ENCODE measurements at regions not wholly inside any gene's neighbourhood (a gene's known extent, or its start where the extent isn't known, plus 50 kb on each side); places are given as distances from the start of the nearest gene placed in this dataset.

- TF ChIP-seq ZNF529 (tag by site-specific recombination; IDR thresholded peaks at IDR 0.05; ENCODE audit: insufficient replicate concordance), result no peak
- TF ChIP-seq ZNF24 (tag by site-specific recombination; IDR thresholded peaks at IDR 0.05), result no peak
These were observed 268.2 kb downstream of the TENT5A start (continued) for GRCh38 chr6:81484251-81484650.

DNA sequence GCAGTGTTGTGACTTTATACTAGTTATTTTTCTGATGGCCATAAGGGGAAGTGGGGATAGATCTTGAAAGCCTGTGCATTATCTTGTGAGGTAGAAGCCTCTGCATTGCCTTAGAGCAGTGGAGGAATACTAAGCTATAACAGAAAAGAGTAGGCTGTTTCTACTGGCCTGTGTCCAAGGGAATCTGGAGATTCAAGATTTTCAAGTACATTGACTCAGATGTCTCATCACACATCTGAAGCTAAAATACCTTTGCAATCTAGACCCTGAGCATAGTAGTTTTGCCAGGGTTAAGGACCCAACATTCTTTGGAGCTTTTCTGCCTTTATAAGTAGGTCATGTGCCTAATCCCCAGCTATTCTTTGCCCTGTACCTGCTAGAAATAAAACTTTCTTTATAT, 272.3 kb downstream of the TENT5A start:
- TF ChIP-seq ZNF585B (tag by site-specific recombination; IDR thresholded peaks at IDR 0.05), result no peak
- no peak for TF ChIP-seq ZFP69B (tag by site-specific recombination; IDR thresholded peaks at IDR 0.05)
- no peak for TF ChIP-seq YY2 (tag by site-specific recombination; IDR thresholded peaks at IDR 0.05)
- TF ChIP-seq ZNF626 (tag by site-specific recombination; IDR thresholded peaks at IDR 0.05), result no peak
- TF ChIP-seq ZNF132 (tag by site-specific recombination; IDR thresholded peaks at IDR 0.05; ENCODE audit: borderline replicate concordance), result no peak
- TF ChIP-seq KLF17 (tag by site-specific recombination; IDR thresholded peaks at IDR 0.05), result no peak
- no peak for TF ChIP-seq ZNF621 (tag by site-specific recombination; IDR thresholded peaks at IDR 0.05)
- no peak for TF ChIP-seq ZBTB20 (tag by site-specific recombination; IDR thresholded peaks at IDR 0.05)
- no peak for TF ChIP-seq HOXD13 (CRISPR knock-in tag; IDR thresholded peaks at IDR 0.05; ENCODE audit: borderline replicate concordance)
- no peak for TF ChIP-seq ZNF529 (tag by site-specific recombination; IDR thresholded peaks at IDR 0.05; ENCODE audit: insufficient replicate concordance)
- TF ChIP-seq, protein P1, sequence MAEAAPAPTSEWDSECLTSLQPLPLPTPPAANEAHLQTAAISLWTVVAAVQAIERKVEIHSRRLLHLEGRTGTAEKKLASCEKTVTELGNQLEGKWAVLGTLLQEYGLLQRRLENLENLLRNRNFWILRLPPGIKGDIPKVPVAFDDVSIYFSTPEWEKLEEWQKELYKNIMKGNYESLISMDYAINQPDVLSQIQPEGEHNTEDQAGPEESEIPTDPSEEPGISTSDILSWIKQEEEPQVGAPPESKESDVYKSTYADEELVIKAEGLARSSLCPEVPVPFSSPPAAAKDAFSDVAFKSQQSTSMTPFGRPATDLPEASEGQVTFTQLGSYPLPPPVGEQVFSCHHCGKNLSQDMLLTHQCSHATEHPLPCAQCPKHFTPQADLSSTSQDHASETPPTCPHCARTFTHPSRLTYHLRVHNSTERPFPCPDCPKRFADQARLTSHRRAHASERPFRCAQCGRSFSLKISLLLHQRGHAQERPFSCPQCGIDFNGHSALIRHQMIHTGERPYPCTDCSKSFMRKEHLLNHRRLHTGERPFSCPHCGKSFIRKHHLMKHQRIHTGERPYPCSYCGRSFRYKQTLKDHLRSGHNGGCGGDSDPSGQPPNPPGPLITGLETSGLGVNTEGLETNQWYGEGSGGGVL (tag by site-specific recombination; IDR thresholded peaks at IDR 0.05), result no peak
- no peak for TF ChIP-seq ZNF302 (tag by site-specific recombination; IDR thresholded peaks at IDR 0.05; ENCODE audit: low read depth)
- TF ChIP-seq ZNF292 (tag by site-specific recombination; IDR thresholded peaks at IDR 0.05; ENCODE audit: borderline replicate concordance, low read depth), result no peak
- Histone ChIP-seq H3K4me3 (ENCODE audit: low read depth, low read length) (no peak overlapping the region), H3K36me3 (ENCODE audit: control insufficient read depth in 2 of 2, insufficient read depth in 1 of 2, low read length in 2 of 2) (no peaks in the 10 kb centered on the region), H3K4me1 (ENCODE audit: control insufficient read depth, insufficient read depth, low read length) (no peaks in the 10 kb centered on the region), H3K27ac (ENCODE audit: extremely low read depth, low read depth, low read length) (no peak overlapping the region), H3K9me3 (ENCODE audit: control insufficient read depth, insufficient read depth, low read depth, low read length) (no peaks in the 10 kb centered on the region)
- ChIA-PET POLR2A (no interaction called here), CTCF (interaction anchor here (0.7 to 1.2 kb wide), 3 partner anchors 239 to 869 kb away, joined by 3 to 4 read pairs (median 3); no protein-coding TSS in a partner anchor)

GRCh38 chr6:81476881-81477280, 275.6 kb downstream of the TENT5A start:
- H3K4me1 ChIP-seq (ENCODE audit: control insufficient read depth, insufficient read depth, low read length), result no peaks in the 10 kb centered on the region
- no peaks in the 10 kb centered on the region for H3K36me3 ChIP-seq (ENCODE audit: control insufficient read depth in 2 of 2, insufficient read depth in 1 of 2, low read length in 2 of 2)
- no peak overlapping the region for H3K4me3 ChIP-seq (ENCODE audit: low read depth, low read length)
- no peak overlapping the region for H3K27ac ChIP-seq (ENCODE audit: extremely low read depth, low read depth, low read length)
- H3K9me3 ChIP-seq (ENCODE audit: control insufficient read depth, insufficient read depth, low read depth, low read length), result no peaks in the 10 kb centered on the region
- ChIA-PET POLR2A (no interaction called here), CTCF (interaction anchor here (0.6 kb wide), 2 partner anchors 699 to 1138 kb away, joined by 3 to 7 read pairs; no protein-coding TSS in a partner anchor)
- no peak for TF ChIP-seq ZNF677 (tag by site-specific recombination; IDR thresholded peaks at IDR 0.05)
- TF ChIP-seq PRDM1 (tag by site-specific recombination; IDR thresholded peaks at IDR 0.05), result no peak
- TF ChIP-seq ZNF658 (tag by site-specific recombination; IDR thresholded peaks at IDR 0.05), result no peak
- TF ChIP-seq MEIS1 (CRISPR knock-in tag; IDR thresholded peaks at IDR 0.05; ENCODE audit: borderline replicate concordance), result no peak
- no peak for TF ChIP-seq ZSCAN30 (tag by site-specific recombination; IDR thresholded peaks at IDR 0.05)
- TF ChIP-seq SP2 (tag by site-specific recombination; IDR thresholded peaks at IDR 0.05), result no peak
- TF ChIP-seq, protein P1 (tag by site-specific recombination; IDR thresholded peaks at IDR 0.05), result no peak
- no peak for TF ChIP-seq ZNF792 (tag by site-specific recombination; IDR thresholded peaks at IDR 0.05)
- no peak for TF ChIP-seq ZIC2 (tag by site-specific recombination; IDR thresholded peaks at IDR 0.05)
- no peak for TF ChIP-seq ZNF324 (tag by site-specific recombination; IDR thresholded peaks at IDR 0.05)
